Sigmoid colon (tissue), 4 donors: ENCODE measurements at regions not wholly inside any gene's neighbourhood (a gene's known extent, or its start where the extent isn't known, plus 50 kb on each side); places are given as distances from the start of the nearest gene placed in this dataset.

Experiments used
- EP300 ChIP-seq, 4 donors: sonication (generic); formaldehyde crosslinking; IDR thresholded peaks; one replicate each; pipeline ENCODE4 v1.6.1; 2017; ENCODE audit warnings: antibody characterized with exemption in 4 of 4
- TF ChIP-seq, protein P1 (sequence below), 4 experiments: fragments of 450-650 bp in 3 of 4; fragments of 200-600 bp in 1 of 4; IDR thresholded peaks; one replicate each; pipeline ENCODE4 v1.5.1; 2016 to 2019; ENCODE audit warnings: antibody characterized with exemption in 4 of 4, mild to moderate bottlenecking in 3 of 4, moderate library complexity in 2 of 4

DNA sequence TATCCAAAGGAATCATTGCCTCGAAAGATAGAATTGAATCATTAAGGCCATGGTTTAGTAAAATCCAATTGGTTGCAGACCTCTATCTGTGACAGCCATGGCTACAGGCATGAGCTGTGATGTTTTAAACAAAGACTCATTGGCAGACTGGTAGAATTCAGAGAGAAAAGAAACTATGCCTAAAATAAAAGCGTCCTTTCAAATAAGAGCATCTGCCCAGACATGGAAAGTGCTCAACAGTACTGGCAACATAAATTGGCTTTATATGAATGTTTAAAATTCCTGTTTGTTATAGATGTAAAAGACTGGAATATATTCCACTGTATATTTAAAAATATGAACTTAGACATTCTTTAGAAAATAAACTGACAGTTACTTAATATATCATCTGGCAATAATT, 2034.2 kb downstream of the LRRC4C start:
- TF ChIP-seq, protein P1, sequence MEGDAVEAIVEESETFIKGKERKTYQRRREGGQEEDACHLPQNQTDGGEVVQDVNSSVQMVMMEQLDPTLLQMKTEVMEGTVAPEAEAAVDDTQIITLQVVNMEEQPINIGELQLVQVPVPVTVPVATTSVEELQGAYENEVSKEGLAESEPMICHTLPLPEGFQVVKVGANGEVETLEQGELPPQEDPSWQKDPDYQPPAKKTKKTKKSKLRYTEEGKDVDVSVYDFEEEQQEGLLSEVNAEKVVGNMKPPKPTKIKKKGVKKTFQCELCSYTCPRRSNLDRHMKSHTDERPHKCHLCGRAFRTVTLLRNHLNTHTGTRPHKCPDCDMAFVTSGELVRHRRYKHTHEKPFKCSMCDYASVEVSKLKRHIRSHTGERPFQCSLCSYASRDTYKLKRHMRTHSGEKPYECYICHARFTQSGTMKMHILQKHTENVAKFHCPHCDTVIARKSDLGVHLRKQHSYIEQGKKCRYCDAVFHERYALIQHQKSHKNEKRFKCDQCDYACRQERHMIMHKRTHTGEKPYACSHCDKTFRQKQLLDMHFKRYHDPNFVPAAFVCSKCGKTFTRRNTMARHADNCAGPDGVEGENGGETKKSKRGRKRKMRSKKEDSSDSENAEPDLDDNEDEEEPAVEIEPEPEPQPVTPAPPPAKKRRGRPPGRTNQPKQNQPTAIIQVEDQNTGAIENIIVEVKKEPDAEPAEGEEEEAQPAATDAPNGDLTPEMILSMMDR (IDR thresholded peaks at IDR 0.05) = no peak
- TF ChIP-seq EP300 (IDR thresholded peaks at IDR 0.05) = no peak
